ENCODE measurements at regions not wholly inside any gene's neighbourhood (a gene's known extent, or its start where the extent isn't known, plus 50 kb on each side); places are given as distances from the start of the nearest gene placed in this dataset.

- intact Hi-C loops (cut with DNase I) = no loop called here
- Histone ChIP-seq H3K9me3 (no peaks in the 10 kb centered on the region), H3K27ac (no peak overlapping the region), H3K4me1 (no peaks in the 10 kb centered on the region), H3K27me3 (no peaks in the 10 kb centered on the region), H3K4me3 (no peak overlapping the region), H3K36me3 (replicated peaks in 1 of 2; ENCODE audit: insufficient read depth in 1 of 2, low read depth in 2 of 2) (no peaks in the 10 kb centered on the region)
- no peak for ATAC-seq
- 54 to 66% methylated on average over 2 of the region's 2 CpGs for WGBS, 2 donors
- TF ChIP-seq POLR2A (IDR thresholded peaks at IDR 0.05) = no peak
- no peak for DNase-seq
These were observed 112.2 kb downstream of the ACTBL2 start for GRCh38 chr5:57370376-57370775.

GRCh38 chr5:57368010-57368409 lies 114.6 kb downstream of the ACTBL2 start:
- ATAC-seq (no peak), DNase-seq (no peak)
- Histone ChIP-seq H3K9me3 (no peaks in the 10 kb centered on the region), H3K36me3 (replicated peaks in 1 of 2; ENCODE audit: insufficient read depth in 1 of 2, low read depth in 2 of 2) (no peaks in the 10 kb centered on the region), H3K27me3 (no peaks in the 10 kb centered on the region), H3K4me3 (no peak overlapping the region), H3K4me1 (no peaks in the 10 kb centered on the region), H3K27ac (no peak overlapping the region)
- TF ChIP-seq CTCF (IDR thresholded peaks at IDR 0.05) (no peak), POLR2A (IDR thresholded peaks at IDR 0.05) (no peak)
- intact Hi-C loops (cut with DNase I) = no loop called here
- WGBS, 2 donors = 94 to 97% methylated on average over 3 of the region's 3 CpGs

- Histone ChIP-seq H3K4me1 (no peaks in the 10 kb centered on the region), H3K27ac (no peak overlapping the region), H3K4me3 (no peak overlapping the region), H3K36me3 (replicated peaks in 1 of 2; ENCODE audit: insufficient read depth in 1 of 2, low read depth in 2 of 2) (no peaks in the 10 kb centered on the region), H3K27me3 (no peaks in the 10 kb centered on the region), H3K9me3 (no peaks in the 10 kb centered on the region)
- DNase-seq (no peak), ATAC-seq (no peak)
- intact Hi-C loops (cut with DNase I) = no loop called here
- 40 to 62% methylated on average over 1 of the region's 1 CpG for WGBS, 2 donors
- TF ChIP-seq CTCF (IDR thresholded peaks at IDR 0.05) = no peak
- no peak for TF ChIP-seq POLR2A (IDR thresholded peaks at IDR 0.05)
These were observed 115.9 kb downstream of the ACTBL2 start for GRCh38 chr5:57366744-57367143.

- Histone ChIP-seq H3K27me3 (no peaks in the 10 kb centered on the region), H3K4me3 (no peak overlapping the region), H3K4me1 (no peaks in the 10 kb centered on the region), H3K36me3 (replicated peaks in 1 of 2; ENCODE audit: insufficient read depth in 1 of 2, low read depth in 2 of 2) (no peaks in the 10 kb centered on the region), H3K27ac (no peak overlapping the region), H3K9me3 (no peaks in the 10 kb centered on the region)
- intact Hi-C loops (cut with DNase I) = no loop called here
- TF ChIP-seq POLR2A (IDR thresholded peaks at IDR 0.05) = no peak
- no peak for TF ChIP-seq CTCF (IDR thresholded peaks at IDR 0.05)
- DNase-seq = no peak
- WGBS, 2 donors = 74 to 84% methylated on average over 5 of the region's 5 CpGs
- no peak for ATAC-seq
These were observed 119.7 kb downstream of the ACTBL2 start for GRCh38 chr5:57362951-57363350.

- Histone ChIP-seq H3K4me3 (no peak overlapping the region), H3K27me3 (no peaks in the 10 kb centered on the region), H3K27ac (no peak overlapping the region), H3K36me3 (replicated peaks in 1 of 2; ENCODE audit: insufficient read depth in 1 of 2, low read depth in 2 of 2) (no peaks in the 10 kb centered on the region), H3K9me3 (no peaks in the 10 kb centered on the region), H3K4me1 (no peaks in the 10 kb centered on the region)
- WGBS, 2 donors = 65 to 76% methylated on average over 1 of the region's 1 CpG
- intact Hi-C loops (cut with DNase I) = no loop called here
- TF ChIP-seq CTCF (IDR thresholded peaks at IDR 0.05) (no peak), POLR2A (IDR thresholded peaks at IDR 0.05) (no peak)
- DNase-seq (no peak), ATAC-seq (no peak)
These were observed 121.7 kb downstream of the ACTBL2 start for GRCh38 chr5:57360871-57361270.
